Liver (tissue), 8 donors: ENCODE measurements at regions not wholly inside any gene's neighbourhood (a gene's known extent, or its start where the extent isn't known, plus 50 kb on each side); places are given as distances from the start of the nearest gene placed in this dataset.

Experiments
- DNase-seq: peaks from one replicate; pipeline ENCODE4 v3.0.0-alpha.2; 2017; ENCODE audit warnings: low spot score
- H3K27ac ChIP-seq, 2 donors: one replicate each; pipeline ENCODE4 v1.7.0; 2013; ENCODE audit warnings: inconsistent platforms in 2 of 2, low read length in 2 of 2, control low read depth in 1 of 2, low read depth in 1 of 2, mild to moderate bottlenecking in 1 of 2
- H3K27me3 ChIP-seq, 4 donors: one replicate each; pipeline versions ENCODE4 v1.6.1 to v1.7.0; 2013; ENCODE audit warnings: low read length in 3 of 4, inconsistent platforms in 1 of 4, mild to moderate bottlenecking in 1 of 4, moderate library complexity in 1 of 4; ENCODE audit not compliant: control insufficient read depth in 4 of 4, insufficient read depth in 4 of 4
- H3K36me3 ChIP-seq, 4 donors: one replicate each; pipeline versions ENCODE4 v1.6.1 to v1.7.0; 2013; ENCODE audit warnings: low read length in 3 of 4, mild to moderate bottlenecking in 3 of 4, low read depth in 1 of 4, moderate library complexity in 1 of 4; ENCODE audit not compliant: control insufficient read depth in 4 of 4, insufficient read depth in 3 of 4
- H3K4me1 ChIP-seq, 4 donors: one replicate each; pipeline versions ENCODE4 v1.6.1 to v1.7.0; 2013; ENCODE audit warnings: low read length in 3 of 4, mild to moderate bottlenecking in 3 of 4, moderate library complexity in 1 of 4; ENCODE audit not compliant: control insufficient read depth in 4 of 4, insufficient read depth in 4 of 4
- H3K4me3 ChIP-seq, 3 donors: one replicate each; pipeline versions ENCODE4 v1.6.1 to v1.7.0; 2013; ENCODE audit warnings: low read length in 3 of 3, control low read depth in 1 of 3, low read depth in 1 of 3, mild to moderate bottlenecking in 1 of 3
- H3K9ac ChIP-seq, 2 donors: one replicate each; pipeline ENCODE4 v1.7.0; 2013; ENCODE audit warnings: low read length in 2 of 2, mild to moderate bottlenecking in 2 of 2, moderate library complexity in 2 of 2, control low read depth in 1 of 2, low read depth in 1 of 2
- H3K9me3 ChIP-seq, 4 donors: one replicate each; pipeline versions ENCODE4 v1.6.1 to v1.7.0; 2013; ENCODE audit warnings: low read length in 3 of 4; ENCODE audit not compliant: control insufficient read depth in 4 of 4
- ATF3 ChIP-seq: IDR thresholded peaks from 2 replicates; pipeline ENCODE4 v1.6.1; 2016; ENCODE audit warnings: antibody characterized with exemption
- CTCF ChIP-seq: fragments of 150-350 bp; IDR thresholded peaks from 2 replicates; pipeline ENCODE4 v1.5.1; 2017; ENCODE audit warnings: improper control_type of control experiment, low read depth, low read length; ENCODE audit not compliant: missing input control
- FOXA1 ChIP-seq: IDR thresholded peaks from 2 replicates; pipeline ENCODE4 v1.6.1; 2016; ENCODE audit warnings: antibody characterized with exemption
- GABPA ChIP-seq, 2 donors: IDR thresholded peaks in 1 of 2; conservative IDR thresholded peaks in 1 of 2; 2 replicates each; pipeline ENCODE4 v1.6.1; 2016; ENCODE audit warnings: antibody characterized with exemption in 2 of 2, mild to moderate bottlenecking in 1 of 2, moderate library complexity in 1 of 2
- HNF4A ChIP-seq, 2 donors: conservative IDR thresholded peaks; 2 replicates each; pipeline ENCODE4 v1.6.1; 2016; ENCODE audit warnings: antibody characterized with exemption in 2 of 2, mild to moderate bottlenecking in 2 of 2
- HNF4G ChIP-seq: IDR thresholded peaks from 2 replicates; pipeline ENCODE4 v1.6.1; 2016; ENCODE audit warnings: antibody characterized with exemption
- JUND ChIP-seq, 2 donors: IDR thresholded peaks; 2 replicates each; pipeline ENCODE4 v1.6.1; 2016; ENCODE audit warnings: antibody characterized with exemption in 2 of 2
- MAX ChIP-seq: IDR thresholded peaks from 2 replicates; pipeline ENCODE4 v1.6.1; 2016; ENCODE audit warnings: antibody characterized with exemption
- NR2F2 ChIP-seq: IDR thresholded peaks from 2 replicates; pipeline ENCODE4 v1.6.1; 2016; ENCODE audit warnings: antibody characterized with exemption
- RAD21 ChIP-seq, 2 donors: IDR thresholded peaks; 2 replicates each; pipeline ENCODE4 v1.6.1; 2016; ENCODE audit warnings: antibody characterized with exemption in 2 of 2, mild to moderate bottlenecking in 2 of 2
- REST ChIP-seq: IDR thresholded peaks from 2 replicates; pipeline ENCODE4 v1.6.1; 2016; ENCODE audit warnings: antibody characterized with exemption, mild to moderate bottlenecking
- RXRA ChIP-seq, 2 donors: IDR thresholded peaks; 2 replicates each; pipeline ENCODE4 v1.6.1; 2017 to 2018; ENCODE audit warnings: antibody characterized with exemption in 2 of 2, mild to moderate bottlenecking in 1 of 2
- SP1 ChIP-seq: IDR thresholded peaks from 2 replicates; pipeline ENCODE4 v1.6.1; 2018; ENCODE audit warnings: antibody characterized with exemption, mild to moderate bottlenecking
- TAF1 ChIP-seq: conservative IDR thresholded peaks from 2 replicates; pipeline ENCODE4 v1.6.1; 2016; ENCODE audit warnings: antibody characterized with exemption, mild to moderate bottlenecking
- YY1 ChIP-seq: IDR thresholded peaks from 2 replicates; pipeline ENCODE4 v1.6.1; 2016; ENCODE audit warnings: antibody characterized with exemption, mild to moderate bottlenecking
- ZBTB33 ChIP-seq: IDR thresholded peaks from 2 replicates; pipeline ENCODE4 v1.6.1; 2016; ENCODE audit warnings: antibody characterized with exemption
- WGBS: extraction: QIAGEN DNeasy Blood & Tissue Kit; methylation state at CpG from one replicate; pipeline ENCODE4 v1.1.7; 2013; 5-methylcytosine and 5-hydroxymethylcytosine counted together
- donor health status: healthy.
- donor health status: healthy.
- donor health status: healthy.
- donor health status: healthy.
- donor health status: healthy.

GRCh38 chr18:51300912-51301311, 103.4 kb upstream of the MEX3C start:
- H3K9me3 ChIP-seq, result no peaks in the 10 kb centered on the region
- TF ChIP-seq JUND (IDR thresholded peaks at IDR 0.05), result no peak
- no peak for TF ChIP-seq SP1
- TF ChIP-seq GABPA (IDR thresholded peaks at IDR 0.05 in 1 of 2, conservative IDR thresholded peaks at IDR 0.05 in 1 of 2), result no peak
- no peak for TF ChIP-seq HNF4G
- no peak for TF ChIP-seq REST
- no peak for TF ChIP-seq FOXA1
- no peak for TF ChIP-seq RXRA (IDR thresholded peaks at IDR 0.05)
- TF ChIP-seq MAX, result no peak
- no peak for TF ChIP-seq HNF4A (conservative IDR thresholded peaks at IDR 0.05)
- TF ChIP-seq RAD21 (IDR thresholded peaks at IDR 0.05), result no peak
- TF ChIP-seq ZBTB33, result no peak
- TF ChIP-seq CTCF, result no peak
- no peak for TF ChIP-seq ATF3
- TF ChIP-seq YY1, result no peak
- no peak for TF ChIP-seq NR2F2
- no peak for TF ChIP-seq TAF1
- WGBS, result 90% methylated on average over 3 of the region's 3 CpGs

GRCh38 chr18:51301376-51301775, 103.9 kb upstream of the MEX3C start:
- Histone ChIP-seq H3K4me3 (no peak overlapping the region), H3K9ac (no peak overlapping the region), H3K27me3 (no peaks in the 10 kb centered on the region), H3K36me3 (no peaks in the 10 kb centered on the region), H3K9me3 (no peaks in the 10 kb centered on the region), H3K4me1 (no peaks in the 10 kb centered on the region), H3K27ac (no peak overlapping the region)
- no peak for DNase-seq
- WGBS, result 92% methylated on average over 3 of the region's 3 CpGs
- TF ChIP-seq YY1 (no peak), JUND (IDR thresholded peaks at IDR 0.05) (no peak), GABPA (IDR thresholded peaks at IDR 0.05 in 1 of 2, conservative IDR thresholded peaks at IDR 0.05 in 1 of 2) (no peak), RAD21 (IDR thresholded peaks at IDR 0.05) (no peak), CTCF (no peak), FOXA1 (no peak), NR2F2 (no peak), HNF4G (no peak), TAF1 (no peak), MAX (no peak), SP1 (no peak), HNF4A (conservative IDR thresholded peaks at IDR 0.05) (no peak), RXRA (IDR thresholded peaks at IDR 0.05) (no peak), ZBTB33 (no peak)

More at GRCh38 chr18:51300912-51301311, 103.4 kb upstream of the MEX3C start:
- no peak overlapping the region for H3K27ac ChIP-seq
- H3K4me3 ChIP-seq, result no peak overlapping the region
- H3K4me1 ChIP-seq, result no peaks in the 10 kb centered on the region
- no peaks in the 10 kb centered on the region for H3K36me3 ChIP-seq
- no peak overlapping the region for H3K9ac ChIP-seq
- H3K27me3 ChIP-seq, result no peaks in the 10 kb centered on the region
- DNase-seq, result no peak
